Activated T-helper 1 cell treated with anti-CD3 and anti-CD28 coated beads, Interleukin-12 subunit alpha, Interleukin-12 subunit beta, Interleukin-2, Interleukin-4 antibody, amounts not matched to agents 30 ng/mL and 10 ng/mL and 1 ng/mL, durations not matched to agents 14 hours and 24 hours and 36 hours (primary cell): ENCODE measurements at regions not wholly inside any gene's neighbourhood (a gene's known extent, or its start where the extent isn't known, plus 50 kb on each side); places are given as distances from the start of the nearest gene placed in this dataset.

Source experiments
- DNase-seq: peaks from one replicate; pipeline ENCODE4 v3.0.0; 2021; ENCODE audit warnings: low spot score
- H3K27ac Mint-ChIP-seq: one replicate; pipeline ENCODE4 v1.8.0; 2021; ENCODE audit warnings: mild to moderate bottlenecking, mixed read lengths
- H3K27me3 Mint-ChIP-seq: one replicate; pipeline ENCODE4 v1.8.0; 2022; ENCODE audit warnings: mild to moderate bottlenecking, moderate library complexity, mixed read lengths; ENCODE audit not compliant: insufficient read depth
- H3K36me3 Mint-ChIP-seq: one replicate; pipeline ENCODE4 v1.8.0; 2021; ENCODE audit warnings: low read depth, mixed read lengths
- H3K4me1 Mint-ChIP-seq: one replicate; pipeline ENCODE4 v1.8.0; 2021; ENCODE audit warnings: low read depth, mixed read lengths
- H3K4me3 Mint-ChIP-seq: one replicate; pipeline ENCODE4 v1.8.0; 2021; ENCODE audit warnings: mild to moderate bottlenecking, moderate library complexity, mixed read lengths
- H3K9me3 Mint-ChIP-seq: one replicate; pipeline ENCODE4 v1.8.0; 2021; ENCODE audit warnings: mixed read lengths
- intact Hi-C: fragments of 100-400 bp; cut with micrococcal nuclease; formaldehyde crosslinking; loops from one replicate; pipeline ENCODE4 v1.15.1; 2024

DNA sequence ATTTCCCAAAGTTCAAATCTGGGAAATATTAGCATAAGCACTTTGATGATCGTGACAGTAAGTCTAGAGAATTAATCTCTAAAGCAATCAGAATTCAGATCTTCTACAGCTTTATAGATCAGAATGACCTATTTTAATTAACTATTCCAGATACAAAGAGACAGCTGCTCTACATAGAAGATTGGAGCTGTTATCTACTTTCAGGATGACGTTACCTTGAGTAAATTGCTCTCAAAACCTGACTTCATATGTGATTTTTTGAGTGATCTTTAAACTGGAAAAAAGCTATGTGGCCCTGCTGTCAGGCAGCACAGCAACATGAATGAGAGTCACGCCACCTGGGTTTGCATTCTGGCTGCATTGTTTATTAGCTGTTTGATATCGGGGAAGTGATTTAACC, 259.9 kb upstream of the CDH6 start:
- DNase-seq = no peak
- intact Hi-C loops = no loop called here
- Mint-ChIP-seq H3K4me1 (no peaks in the 10 kb centered on the region), H3K27ac (no peak overlapping the region), H3K4me3 (no peak overlapping the region), H3K9me3 (peaks cover 6% of the 10 kb centered on the region), H3K36me3 (no peaks in the 10 kb centered on the region), H3K27me3 (no peaks in the 10 kb centered on the region)

DNA sequence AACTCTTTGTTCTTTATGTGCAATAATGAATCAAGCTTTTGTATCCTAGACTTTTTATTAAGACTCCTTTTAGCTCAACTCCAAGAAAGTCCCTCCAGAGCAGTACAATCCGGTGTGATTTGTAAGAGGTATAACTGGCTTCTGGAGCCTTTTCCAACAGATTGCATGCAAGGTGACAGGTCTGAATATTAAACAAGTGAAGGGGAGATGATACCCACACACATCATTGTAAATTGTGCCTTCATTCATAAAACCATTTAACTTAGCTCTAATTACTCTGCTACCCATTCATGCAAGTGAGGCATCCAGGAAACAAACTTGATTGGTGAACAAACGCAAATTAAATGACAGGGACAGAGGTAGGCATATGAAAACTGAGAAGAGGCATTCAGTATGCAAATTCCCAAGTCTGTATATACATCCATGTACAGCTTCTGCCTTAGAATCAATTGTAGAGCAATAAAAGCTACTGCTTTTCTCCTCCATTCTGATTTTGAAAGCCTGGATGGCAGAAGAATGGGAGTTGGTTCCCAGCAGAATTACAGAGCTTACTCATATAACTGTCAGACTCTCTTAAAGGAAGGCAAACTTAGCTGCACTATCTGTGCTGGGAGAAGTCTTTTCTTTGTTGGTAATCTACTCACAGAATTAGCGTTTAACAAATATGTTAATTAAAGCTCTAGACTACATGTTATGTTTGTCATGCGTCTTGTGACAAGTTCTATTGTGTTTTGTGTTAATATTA, 261.0 kb upstream of the CDH6 start:
- intact Hi-C loops = no loop called here
- H3K4me1 Mint-ChIP-seq = no peaks in the 10 kb centered on the region
- no peak overlapping the region for H3K4me3 Mint-ChIP-seq

DNA sequence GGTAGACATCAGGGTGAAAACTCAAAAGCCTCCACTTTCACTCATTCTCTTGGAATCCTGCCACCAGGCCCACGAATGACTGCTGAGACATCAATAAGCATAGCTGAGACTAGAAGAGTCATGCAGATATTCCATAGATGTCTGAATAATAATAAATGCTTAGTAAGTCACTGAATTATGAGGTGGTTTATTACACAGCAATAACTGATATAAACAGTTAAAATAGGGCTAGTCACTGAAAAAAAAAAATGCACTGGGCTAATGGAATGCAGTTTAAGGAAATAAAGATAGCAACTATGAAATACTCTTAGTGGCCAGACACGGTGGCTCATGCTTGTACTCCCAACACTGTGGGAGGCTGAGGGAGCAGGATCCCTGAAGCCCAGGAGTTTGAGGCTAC, 262.8 kb upstream of the CDH6 start:
- peaks cover 6% of the 10 kb centered on the region for H3K9me3 Mint-ChIP-seq

More for the DNA sequence above, 261.0 kb upstream of the CDH6 start:
- Mint-ChIP-seq H3K27me3 (no peaks in the 10 kb centered on the region), H3K9me3 (peaks cover 6% of the 10 kb centered on the region), H3K36me3 (no peaks in the 10 kb centered on the region), H3K27ac (no peak overlapping the region)
- no peak for DNase-seq

DNA sequence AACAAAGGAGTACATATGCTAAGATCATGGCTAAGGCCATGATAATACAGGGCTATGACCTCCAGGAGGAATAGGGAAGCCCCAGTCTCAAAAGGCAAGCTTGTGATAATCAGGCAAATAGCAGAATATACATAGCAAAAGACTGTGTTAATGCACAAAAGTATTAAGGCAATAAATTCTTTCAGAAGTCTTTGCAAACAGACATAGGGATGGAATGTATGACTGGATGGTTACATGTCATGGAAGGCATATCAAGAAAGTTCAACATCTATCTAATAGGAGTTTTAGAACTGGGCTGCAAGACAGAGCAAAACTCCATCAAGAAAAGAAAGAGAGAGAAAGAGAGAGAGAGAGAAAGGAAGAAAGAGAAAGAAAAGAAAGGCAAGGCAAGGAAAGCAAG, 264.5 kb upstream of the CDH6 start:
- peaks cover 6% of the 10 kb centered on the region for H3K9me3 Mint-ChIP-seq
- H3K27ac Mint-ChIP-seq = no peak overlapping the region
- no peaks in the 10 kb centered on the region for H3K36me3 Mint-ChIP-seq
- no peaks in the 10 kb centered on the region for H3K4me1 Mint-ChIP-seq
- no peak for DNase-seq
- H3K4me3 Mint-ChIP-seq = no peak overlapping the region
- no peaks in the 10 kb centered on the region for H3K27me3 Mint-ChIP-seq
- intact Hi-C loops = no loop called here

More for the DNA sequence above, 262.8 kb upstream of the CDH6 start:
- H3K27ac Mint-ChIP-seq = no peak overlapping the region
- no peaks in the 10 kb centered on the region for H3K27me3 Mint-ChIP-seq
- H3K4me1 Mint-ChIP-seq = no peaks in the 10 kb centered on the region
- no peaks in the 10 kb centered on the region for H3K36me3 Mint-ChIP-seq
- no peak for DNase-seq
- intact Hi-C loops = no loop called here
- no peak overlapping the region for H3K4me3 Mint-ChIP-seq

DNA sequence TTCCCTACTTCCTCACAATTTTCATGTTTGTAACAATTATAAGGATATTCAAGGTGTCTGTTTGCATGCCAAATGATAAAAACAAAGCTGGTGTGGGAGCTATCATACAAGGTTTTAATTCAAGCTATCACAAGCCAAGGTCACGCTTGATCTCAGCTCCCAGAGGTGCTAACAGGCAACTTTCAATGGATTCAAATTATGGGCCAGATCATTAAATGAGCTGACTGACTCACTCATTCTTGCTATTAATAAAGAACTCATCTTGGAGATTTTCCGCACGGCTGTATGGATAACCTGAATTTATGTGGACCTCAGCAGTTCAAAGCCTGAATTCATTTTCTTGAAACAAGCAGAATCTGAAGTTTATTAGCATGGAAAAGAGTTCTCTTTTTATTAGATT, 267.3 kb upstream of the CDH6 start:
- H3K4me3 Mint-ChIP-seq = no peak overlapping the region
- H3K9me3 Mint-ChIP-seq = peaks cover 7% of the 10 kb centered on the region
- no peaks in the 10 kb centered on the region for H3K4me1 Mint-ChIP-seq
- DNase-seq = no peak
- no peaks in the 10 kb centered on the region for H3K27me3 Mint-ChIP-seq
- intact Hi-C loops = no loop called here
- no peaks in the 10 kb centered on the region for H3K36me3 Mint-ChIP-seq
- no peak overlapping the region for H3K27ac Mint-ChIP-seq

DNA sequence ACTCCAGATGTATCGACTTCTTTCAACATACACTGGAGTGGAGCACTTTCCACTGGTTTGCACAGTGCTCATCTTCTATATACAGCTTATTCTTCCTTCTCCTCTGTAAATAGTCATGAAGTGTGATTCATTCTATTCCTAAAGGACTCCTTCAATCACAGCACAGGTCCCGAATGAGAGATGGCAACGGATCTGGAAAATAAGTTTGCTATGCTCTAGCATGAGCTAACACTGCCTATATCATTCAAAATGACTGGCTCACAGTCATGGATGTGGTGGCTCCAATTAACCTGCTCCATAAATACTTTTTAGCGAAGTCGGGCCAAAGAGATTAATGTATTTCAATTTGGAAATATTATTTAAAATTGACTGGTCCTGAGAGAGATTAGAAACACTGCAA, 272.1 kb upstream of the CDH6 start:
- H3K4me1 Mint-ChIP-seq = no peaks in the 10 kb centered on the region
- H3K27me3 Mint-ChIP-seq = no peaks in the 10 kb centered on the region
- no peaks in the 10 kb centered on the region for H3K36me3 Mint-ChIP-seq
- intact Hi-C loops = no loop called here
- no peak overlapping the region for H3K4me3 Mint-ChIP-seq
- peaks cover 13% of the 10 kb centered on the region for H3K9me3 Mint-ChIP-seq
- no peak for DNase-seq
- no peak overlapping the region for H3K27ac Mint-ChIP-seq

DNA sequence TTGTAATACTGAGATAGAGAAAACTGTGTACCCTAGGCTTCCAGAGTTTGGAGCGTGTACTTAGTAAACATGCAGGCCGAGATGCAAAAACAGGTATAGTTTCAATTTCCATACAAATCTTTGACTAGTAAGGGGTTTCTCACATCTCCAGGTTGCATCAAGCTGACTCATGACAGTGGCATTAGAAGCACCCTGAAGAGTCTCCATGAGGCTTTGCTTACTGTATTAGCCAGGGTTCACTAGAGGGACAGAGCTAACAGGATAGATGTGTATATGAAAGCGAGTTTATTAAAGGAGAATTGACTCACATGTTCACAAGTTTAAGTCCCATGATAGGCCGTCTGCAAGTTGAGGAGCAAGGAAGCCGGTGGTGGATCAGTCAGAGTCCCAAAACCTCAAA, 275.3 kb upstream of the CDH6 start:
- H3K36me3 Mint-ChIP-seq = no peaks in the 10 kb centered on the region
- H3K27ac Mint-ChIP-seq = no peak overlapping the region
- peaks cover 13% of the 10 kb centered on the region for H3K9me3 Mint-ChIP-seq
- no peak for DNase-seq
- H3K4me1 Mint-ChIP-seq = no peaks in the 10 kb centered on the region
- no peaks in the 10 kb centered on the region for H3K27me3 Mint-ChIP-seq
- H3K4me3 Mint-ChIP-seq = no peak overlapping the region
- intact Hi-C loops = no loop called here

DNA sequence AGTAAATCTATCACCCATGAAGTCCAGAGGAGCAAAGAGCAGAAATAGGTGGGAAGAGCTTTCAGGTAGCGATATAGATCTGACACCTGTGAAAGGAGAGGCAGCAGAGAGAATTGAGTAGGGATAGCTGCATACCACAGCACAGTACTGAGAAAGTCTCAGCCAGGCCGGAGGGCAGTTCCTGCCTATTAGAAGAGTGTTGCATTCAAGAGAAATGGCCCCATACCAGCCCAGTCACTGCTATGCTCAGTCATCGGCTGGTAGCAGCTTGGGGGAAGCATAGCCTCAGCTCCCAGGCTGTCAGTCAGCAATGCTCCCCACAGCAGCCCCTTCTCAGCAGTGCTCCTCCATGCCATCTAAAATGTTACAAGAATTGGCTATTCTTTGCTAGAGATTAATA, 285.1 kb upstream of the CDH6 start:
- Mint-ChIP-seq H3K36me3 (no peaks in the 10 kb centered on the region), H3K27me3 (no peaks in the 10 kb centered on the region), H3K4me1 (no peaks in the 10 kb centered on the region), H3K9me3 (peaks cover 6% of the 10 kb centered on the region), H3K27ac (no peak overlapping the region), H3K4me3 (no peak overlapping the region)
- intact Hi-C loops = no loop called here
- DNase-seq = no peak

DNA sequence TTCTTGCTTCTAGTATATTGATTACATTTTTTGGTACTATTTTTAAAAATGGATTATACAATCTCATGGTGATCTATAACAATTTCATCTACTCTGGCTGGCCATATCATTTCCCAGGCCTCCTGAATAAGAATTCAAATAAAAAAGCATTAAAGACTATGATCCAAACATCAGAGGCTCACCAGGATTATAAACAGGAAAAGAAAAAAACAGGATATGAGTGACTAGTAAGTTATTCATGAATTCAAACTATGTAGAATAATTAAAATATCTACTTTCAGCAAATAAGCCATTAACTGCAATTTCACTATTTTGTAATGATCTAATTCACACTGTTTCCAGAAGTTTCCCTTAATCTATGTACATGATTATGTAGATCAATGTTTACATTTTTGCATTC, 293.1 kb upstream of the CDH6 start:
- Mint-ChIP-seq H3K4me1 (no peaks in the 10 kb centered on the region), H3K27me3 (no peaks in the 10 kb centered on the region), H3K4me3 (no peak overlapping the region), H3K9me3 (peaks cover 3% of the 10 kb centered on the region), H3K27ac (no peak overlapping the region), H3K36me3 (no peaks in the 10 kb centered on the region)
- no peak for DNase-seq
- intact Hi-C loops = no loop called here

DNA sequence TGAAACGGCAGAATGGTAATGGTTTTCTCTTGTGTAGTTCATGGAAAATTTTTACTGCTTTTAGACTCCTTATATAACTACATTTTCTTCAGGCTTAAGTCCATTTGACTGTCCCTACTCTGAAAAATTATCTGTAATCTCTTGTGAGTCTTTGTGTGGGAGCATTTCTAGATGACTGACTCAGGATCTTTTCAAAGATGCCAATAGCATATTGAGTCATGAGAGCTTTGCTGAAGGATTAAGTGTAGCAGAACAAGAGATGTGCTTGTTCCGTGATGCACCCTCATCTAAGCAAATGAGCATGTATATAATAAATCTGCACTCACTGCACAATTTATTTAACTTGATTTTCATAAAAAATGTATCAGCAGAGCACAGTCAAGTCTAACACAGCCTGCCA, 298.7 kb upstream of the CDH6 start:
- Mint-ChIP-seq H3K9me3 (no peaks in the 10 kb centered on the region), H3K4me3 (no peak overlapping the region), H3K4me1 (no peaks in the 10 kb centered on the region), H3K27me3 (no peaks in the 10 kb centered on the region), H3K27ac (no peak overlapping the region), H3K36me3 (no peaks in the 10 kb centered on the region)
- DNase-seq = no peak
- intact Hi-C loops = no loop called here

DNA sequence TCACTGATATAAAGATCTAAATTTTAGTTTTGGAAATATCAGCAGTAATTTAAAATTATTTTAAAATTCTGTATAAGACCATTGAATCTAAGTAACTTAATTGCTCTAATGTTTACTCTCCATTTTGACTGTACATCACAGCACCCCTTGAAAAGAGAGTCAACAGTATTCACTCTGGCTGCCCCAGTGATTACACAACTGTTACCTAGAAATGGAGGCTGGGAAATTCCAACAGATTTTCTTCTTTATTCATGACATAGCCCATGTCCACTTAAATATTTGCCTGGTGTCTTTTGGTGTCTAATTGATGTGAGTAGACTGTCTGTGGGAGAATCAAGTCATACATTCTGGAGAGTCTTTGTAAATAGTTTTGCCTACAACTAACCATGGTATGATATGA, 301.8 kb upstream of the CDH6 start:
- H3K27ac Mint-ChIP-seq = no peak overlapping the region
- intact Hi-C loops = no loop called here
- no peaks in the 10 kb centered on the region for H3K36me3 Mint-ChIP-seq
- H3K27me3 Mint-ChIP-seq = no peaks in the 10 kb centered on the region
- DNase-seq = no peak
- peaks cover 4% of the 10 kb centered on the region for H3K9me3 Mint-ChIP-seq
- no peak overlapping the region for H3K4me3 Mint-ChIP-seq
- H3K4me1 Mint-ChIP-seq = no peaks in the 10 kb centered on the region

DNA sequence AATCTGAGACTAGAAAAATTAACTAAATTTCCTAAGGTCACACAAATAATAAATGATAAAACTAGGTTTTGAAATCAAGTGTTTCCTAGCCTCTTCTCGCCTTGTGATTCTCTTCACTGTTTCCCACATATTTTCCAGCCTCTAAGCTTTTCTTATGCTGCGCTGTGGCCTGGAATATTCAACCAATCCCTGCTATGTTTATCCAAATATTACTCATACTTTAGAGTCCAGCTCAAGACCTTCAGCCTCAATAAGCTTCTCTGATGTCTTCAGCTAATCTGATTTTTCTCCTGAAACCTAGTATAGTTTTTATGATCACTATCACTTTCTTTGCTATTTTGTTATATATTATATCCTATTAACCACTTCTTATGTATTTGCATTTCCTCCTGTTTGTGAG, 303.1 kb upstream of the CDH6 start:
- intact Hi-C loops = no loop called here

DNA sequence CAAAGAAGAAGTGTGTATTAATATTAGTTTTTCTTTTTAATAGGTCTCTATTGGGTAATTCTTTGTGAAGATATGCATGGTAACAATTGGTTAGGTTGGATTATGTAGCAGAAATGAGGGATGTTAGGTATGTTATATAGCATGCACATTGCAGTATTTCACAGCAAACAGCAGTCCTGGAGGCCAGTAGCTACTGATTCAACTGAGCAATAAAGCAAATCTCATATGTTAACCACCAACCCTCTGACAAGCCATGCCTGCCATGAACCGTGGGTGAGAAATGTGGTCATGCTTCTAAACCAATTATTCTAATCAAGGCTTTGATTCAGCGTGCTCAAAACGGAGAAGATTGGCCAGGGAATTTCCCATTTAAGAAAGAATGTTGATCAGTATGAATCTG, 313.0 kb upstream of the CDH6 start:
- no peaks in the 10 kb centered on the region for H3K27me3 Mint-ChIP-seq
- H3K9me3 Mint-ChIP-seq = peaks cover 12% of the 10 kb centered on the region
- no peak overlapping the region for H3K27ac Mint-ChIP-seq
- no peaks in the 10 kb centered on the region for H3K36me3 Mint-ChIP-seq
- H3K4me3 Mint-ChIP-seq = no peak overlapping the region
- H3K4me1 Mint-ChIP-seq = no peaks in the 10 kb centered on the region
- DNase-seq = no peak
- intact Hi-C loops = no loop called here

More for the DNA sequence above, 303.1 kb upstream of the CDH6 start:
- Mint-ChIP-seq H3K4me1 (no peaks in the 10 kb centered on the region), H3K9me3 (peaks cover 4% of the 10 kb centered on the region), H3K4me3 (no peak overlapping the region), H3K27ac (no peak overlapping the region), H3K27me3 (no peaks in the 10 kb centered on the region), H3K36me3 (no peaks in the 10 kb centered on the region)
- no peak for DNase-seq

DNA sequence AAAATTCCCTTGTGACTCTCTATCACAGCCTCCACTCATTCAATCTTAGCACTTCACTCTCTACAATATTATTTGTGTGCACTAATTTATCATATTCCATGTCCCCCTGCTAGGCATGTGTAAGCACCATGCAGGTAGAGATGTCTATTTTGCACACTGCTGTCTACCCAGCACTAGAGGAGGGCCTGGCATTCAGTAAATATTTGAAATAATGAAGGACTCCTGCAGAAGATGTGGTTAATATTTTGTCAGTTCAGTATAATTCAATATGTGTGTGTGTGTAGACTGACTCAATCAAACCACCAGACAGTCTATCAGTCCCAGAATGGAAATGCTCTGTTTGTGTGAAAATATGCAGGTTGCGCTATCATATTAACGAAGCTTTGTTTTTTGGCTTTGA, 313.6 kb upstream of the CDH6 start:
- H3K27ac Mint-ChIP-seq = no peak overlapping the region
- H3K4me3 Mint-ChIP-seq = no peak overlapping the region
- H3K36me3 Mint-ChIP-seq = no peaks in the 10 kb centered on the region
- DNase-seq = no peak
- H3K4me1 Mint-ChIP-seq = no peaks in the 10 kb centered on the region
- intact Hi-C loops = no loop called here
- H3K27me3 Mint-ChIP-seq = no peaks in the 10 kb centered on the region
- H3K9me3 Mint-ChIP-seq = peaks cover 12% of the 10 kb centered on the region
